Adrenal gland (tissue), 5 donors: ENCODE measurements at regions not wholly inside any gene's neighbourhood (a gene's known extent, or its start where the extent isn't known, plus 50 kb on each side); places are given as distances from the start of the nearest gene placed in this dataset.

Experiments used
- CTCF ChIP-seq, 6 experiments: fragments of 450-650 bp in 4 of 6; fragments of 200-600 bp in 2 of 6; sonication (generic) in 1 of 6; IDR thresholded peaks; 1 replicate in 5 of 6; 2 replicates in 1 of 6; pipeline versions ENCODE4 v1.5.1 to v1.8.0; 2016 to 2021; ENCODE audit warnings: antibody characterized with exemption in 6 of 6, mild to moderate bottlenecking in 2 of 6, moderate library complexity in 1 of 6
- POLR2A ChIP-seq, 2 donors: fragments of 450-650 bp; IDR thresholded peaks; one replicate each; pipeline ENCODE4 v1.6.1; 2017; ENCODE audit warnings: antibody characterized with exemption in 2 of 2, mild to moderate bottlenecking in 2 of 2, moderate library complexity in 1 of 2
- donor health status: DM: no; HTN: no; CAD: no.

DNA sequence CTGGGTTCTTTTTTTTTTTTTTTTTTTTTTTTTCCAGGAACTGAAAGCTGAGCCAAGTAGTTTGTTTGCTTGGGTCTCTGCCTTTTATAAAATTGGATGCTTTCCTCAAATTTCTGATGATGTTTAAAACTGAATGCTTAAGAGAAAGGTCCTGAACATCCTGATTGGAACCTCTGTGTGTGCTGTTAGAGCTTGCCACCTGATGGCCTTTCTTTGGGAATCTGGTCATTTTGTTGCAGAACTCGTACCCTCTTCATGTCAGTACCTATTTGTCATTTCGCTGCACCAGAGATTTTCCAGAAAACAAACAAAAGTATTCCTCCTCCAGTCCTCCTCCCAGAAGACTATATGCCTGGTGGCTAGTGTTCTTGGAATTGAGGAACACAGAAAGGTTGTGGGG lies 81.2 kb upstream of the KLF12 start:
- TF ChIP-seq CTCF (IDR thresholded peaks at IDR 0.05) (no peak), POLR2A (IDR thresholded peaks at IDR 0.05) (no peak)
